WERI-Rb-1 (cell line): ENCODE measurements at regions not wholly inside any gene's neighbourhood (a gene's known extent, or its start where the extent isn't known, plus 50 kb on each side); places are given as distances from the start of the nearest gene placed in this dataset.

Experiments
- DNase-seq: peaks from one replicate; pipeline ENCODE4 v3.0.0-alpha.2; 2020
- H3K27ac ChIP-seq: fragments of 250-450 bp; sonication (Bioruptor Pico); 2 replicates; pipeline ENCODE4 v1.5.1; 2020; ENCODE audit warnings: mild to moderate bottlenecking, moderate library complexity
- H3K27me3 ChIP-seq: fragments of 250-450 bp; sonication (Bioruptor Pico); 2 replicates; pipeline ENCODE4 v1.5.1; 2021; ENCODE audit warnings: mild to moderate bottlenecking, low read depth, moderate library complexity; ENCODE audit not compliant: insufficient read depth, severe bottlenecking
- H3K36me3 ChIP-seq: fragments of 250-450 bp; sonication (Bioruptor Pico); 2 replicates; pipeline ENCODE4 v1.5.1; 2020; ENCODE audit warnings: mild to moderate bottlenecking, moderate library complexity
- H3K4me3 ChIP-seq: 2 replicates; pipeline ENCODE4 v1.5.1; 2011; ENCODE audit warnings: low read depth, mild to moderate bottlenecking, control low read depth, low read length
- H3K9me3 ChIP-seq: fragments of 250-450 bp; sonication (Bioruptor Pico); 2 replicates; pipeline ENCODE4 v1.5.1; 2021; ENCODE audit warnings: mild to moderate bottlenecking, moderate library complexity; ENCODE audit not compliant: severe bottlenecking
- CTCF ChIP-seq: IDR thresholded peaks from 2 replicates; pipeline ENCODE4 v1.5.1; 2011; ENCODE audit warnings: low read depth, mild to moderate bottlenecking, control low read depth, inconsistent platforms, low read length

DNA sequence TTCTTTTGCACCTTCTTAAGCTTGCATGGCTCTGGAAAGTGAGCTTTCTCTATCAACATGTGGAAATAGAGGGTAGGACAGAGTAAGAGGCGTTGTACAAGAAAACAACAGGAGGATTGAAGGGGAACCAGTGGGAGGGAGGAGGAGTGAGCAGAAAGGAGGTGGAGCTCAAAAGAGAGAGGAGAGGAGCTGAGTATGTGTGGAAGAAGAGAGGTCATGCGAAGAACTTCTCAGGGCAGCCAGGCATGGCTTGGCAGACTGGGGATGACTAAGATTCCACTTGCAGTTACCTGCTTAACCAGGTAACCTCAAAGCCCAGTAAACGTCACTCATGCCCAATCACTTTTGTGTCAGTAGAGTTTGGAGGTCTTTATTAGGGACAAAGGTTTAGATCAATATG is 105.1 kb downstream of the BCL2L11 start:
- no peak for TF ChIP-seq CTCF
- Histone ChIP-seq H3K27ac (no peak overlapping the region), H3K36me3 (no peaks in the 10 kb centered on the region), H3K4me3 (no peak overlapping the region), H3K27me3 (peaks cover 63% of the 10 kb centered on the region), H3K9me3 (no peaks in the 10 kb centered on the region)
- no peak for DNase-seq

DNA sequence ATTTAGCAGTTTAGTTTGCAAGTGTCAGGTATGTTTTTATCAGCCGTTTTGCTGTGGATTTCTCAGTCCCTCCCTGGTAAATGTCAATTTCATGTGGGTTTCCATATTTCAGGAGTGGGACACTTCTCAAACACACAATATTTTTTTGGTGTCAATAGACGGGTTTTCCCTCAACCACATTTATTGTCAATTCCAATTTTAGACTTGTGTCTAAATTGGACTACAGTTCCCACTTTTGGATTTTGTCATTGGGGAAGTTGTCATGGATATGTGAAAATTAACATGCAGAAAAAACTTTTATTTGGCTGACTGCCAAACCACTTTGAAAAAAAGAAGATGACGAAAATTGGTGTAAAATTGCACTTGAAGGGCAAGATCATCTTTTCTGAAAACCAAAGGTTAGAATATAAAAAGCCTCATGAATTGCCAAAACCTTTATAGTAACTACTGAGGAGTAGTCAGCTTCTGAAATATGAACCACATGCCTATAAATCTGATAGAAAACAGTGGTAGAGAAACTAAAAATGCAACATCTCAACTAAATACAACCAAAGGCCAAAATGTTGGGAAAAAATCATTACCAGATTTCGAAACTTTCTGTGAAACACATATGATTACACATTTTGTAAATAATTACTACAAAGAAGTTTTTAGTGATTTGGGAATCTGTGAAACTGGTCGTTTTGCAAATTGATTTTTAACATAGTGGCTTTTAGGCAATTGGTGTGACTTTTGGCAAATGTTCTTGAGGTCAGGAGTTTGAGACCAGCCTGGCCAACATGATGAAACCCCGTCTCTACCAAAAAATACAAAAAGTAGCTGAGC is 106.4 kb downstream of the BCL2L11 start:
- no peak for DNase-seq
- no peak overlapping the region for H3K4me3 ChIP-seq
- TF ChIP-seq CTCF: no peak
- no peak overlapping the region for H3K27ac ChIP-seq
- no peaks in the 10 kb centered on the region for H3K36me3 ChIP-seq
- H3K27me3 ChIP-seq: peaks cover 58% of the 10 kb centered on the region
- no peaks in the 10 kb centered on the region for H3K9me3 ChIP-seq

DNA sequence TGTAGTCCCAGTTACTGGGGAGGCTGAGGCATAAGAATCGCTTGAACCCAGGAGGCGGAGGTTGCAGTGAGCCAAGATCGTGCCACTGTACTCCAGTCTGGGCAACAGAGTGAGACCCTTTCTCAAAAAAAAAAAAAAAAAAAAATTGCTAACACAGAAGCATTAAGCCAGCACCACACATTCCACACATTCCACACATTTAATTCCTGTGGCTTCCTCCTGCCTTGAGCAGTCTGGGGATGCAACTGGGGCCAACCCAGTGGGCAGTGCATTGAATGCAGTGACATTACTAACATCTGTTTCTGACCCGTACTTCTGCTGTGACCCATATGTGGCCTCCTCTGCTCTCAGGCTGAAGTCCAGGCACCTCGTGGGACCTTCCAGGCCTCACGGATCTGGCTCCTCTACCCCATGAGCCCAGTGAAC is 107.0 kb downstream of the BCL2L11 start:
- Histone ChIP-seq H3K27ac (no peak overlapping the region), H3K9me3 (no peaks in the 10 kb centered on the region)

GRCh38 chr2:111231532-111232252 is 111.0 kb downstream of the BCL2L11 start:
- H3K27me3 ChIP-seq: peaks cover 76% of the 10 kb centered on the region
- no peak overlapping the region for H3K4me3 ChIP-seq
- no peaks in the 10 kb centered on the region for H3K36me3 ChIP-seq
- H3K9me3 ChIP-seq: no peaks in the 10 kb centered on the region
- no peak for TF ChIP-seq CTCF
- DNase-seq: no peak
- H3K27ac ChIP-seq: no peak overlapping the region

More for the DNA sequence above, 107.0 kb downstream of the BCL2L11 start:
- DNase-seq: no peak
- no peaks in the 10 kb centered on the region for H3K36me3 ChIP-seq
- no peak for TF ChIP-seq CTCF
- peaks cover 59% of the 10 kb centered on the region for H3K27me3 ChIP-seq
- no peak overlapping the region for H3K4me3 ChIP-seq

DNA sequence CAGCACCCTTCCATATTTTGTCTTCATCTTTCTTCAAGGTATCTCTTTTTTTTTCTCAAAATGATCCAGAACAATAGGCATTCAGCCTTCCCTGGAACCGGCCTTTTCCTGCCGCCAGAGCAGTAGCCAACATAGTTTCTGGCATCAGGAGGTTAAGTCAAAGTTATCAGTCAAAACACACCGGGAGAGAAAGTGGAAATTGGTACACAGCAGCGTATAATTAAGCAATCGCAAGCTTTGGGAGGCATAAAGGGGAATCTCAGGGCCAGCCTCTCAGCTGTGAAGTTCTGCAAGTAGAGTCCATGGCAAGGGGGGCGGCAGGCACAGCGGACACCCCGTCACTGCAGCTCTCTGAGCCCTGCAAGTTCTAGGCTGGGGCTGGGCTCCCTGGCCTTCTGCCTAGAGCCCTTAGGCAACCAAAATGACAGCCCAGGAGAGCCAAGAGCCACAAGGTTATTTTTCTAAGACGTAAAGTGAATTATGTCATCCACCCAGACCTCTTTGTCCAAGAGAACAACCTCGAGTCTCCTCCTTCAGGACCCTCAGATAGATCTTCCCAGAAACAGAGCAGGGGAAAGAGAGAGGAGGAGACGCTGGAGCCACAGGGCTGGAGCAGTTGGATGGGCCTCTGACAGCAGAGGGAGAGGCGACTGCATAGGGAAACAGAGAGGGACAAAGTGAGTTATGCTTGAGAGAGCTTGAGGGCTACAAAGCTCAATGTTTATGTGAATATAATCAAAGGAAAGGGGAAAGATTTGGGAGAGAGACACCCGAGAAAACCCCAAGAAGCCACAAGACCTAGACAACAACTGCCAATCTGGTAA is 114.7 kb downstream of the BCL2L11 start:
- Histone ChIP-seq H3K27me3 (peaks cover 73% of the 10 kb centered on the region), H3K36me3 (no peaks in the 10 kb centered on the region), H3K9me3 (no peaks in the 10 kb centered on the region), H3K4me3 (no peak overlapping the region), H3K27ac (no peak overlapping the region)
- no peak for DNase-seq
- TF ChIP-seq CTCF: no peak
